IPS-18a (cell line): ENCODE measurements at regions not wholly inside any gene's neighbourhood (a gene's known extent, or its start where the extent isn't known, plus 50 kb on each side); places are given as distances from the start of the nearest gene placed in this dataset.

Experiments used
- H3K27ac ChIP-seq: one replicate; pipeline ENCODE4 v1.5.1; 2013; ENCODE audit warnings: low read length
- H3K27me3 ChIP-seq: one replicate; pipeline ENCODE4 v1.6.1; 2013; ENCODE audit warnings: mild to moderate bottlenecking, low read length; ENCODE audit not compliant: control insufficient read depth, insufficient read depth
- H3K36me3 ChIP-seq: one replicate; pipeline ENCODE4 v1.6.1; 2013; ENCODE audit warnings: low read depth, low read length; ENCODE audit not compliant: control insufficient read depth
- H3K4me1 ChIP-seq: one replicate; pipeline ENCODE4 v1.6.1; 2013; ENCODE audit warnings: low read depth, low read length; ENCODE audit not compliant: control insufficient read depth
- H3K4me3 ChIP-seq: one replicate; pipeline ENCODE4 v1.5.1; 2013; ENCODE audit warnings: low read length
- H3K9ac ChIP-seq: one replicate; pipeline ENCODE4 v1.6.1; 2013; ENCODE audit warnings: mild to moderate bottlenecking, low read length, moderate library complexity
- H3K9me3 ChIP-seq: one replicate; pipeline ENCODE4 v1.6.1; 2013; ENCODE audit warnings: low read depth, low read length; ENCODE audit not compliant: control insufficient read depth

GRCh38 chr9:95808011-95808410, 67.5 kb upstream of the ERCC6L2 start:
- H3K27me3 ChIP-seq, result no peaks in the 10 kb centered on the region
- H3K27ac ChIP-seq, result no peak overlapping the region
- H3K36me3 ChIP-seq, result no peaks in the 10 kb centered on the region
- H3K9me3 ChIP-seq, result no peaks in the 10 kb centered on the region
- no peak overlapping the region for H3K9ac ChIP-seq
- no peak overlapping the region for H3K4me3 ChIP-seq
- H3K4me1 ChIP-seq, result peaks cover 9% of the 10 kb centered on the region

GRCh38 chr9:95807326-95807947, 68.1 kb upstream of the ERCC6L2 start:
- no peak overlapping the region for H3K27ac ChIP-seq

GRCh38 chr9:95803197-95803596, 72.3 kb upstream of the ERCC6L2 start:
- H3K4me3 ChIP-seq, result no peak overlapping the region
- H3K27me3 ChIP-seq, result no peaks in the 10 kb centered on the region
- H3K27ac ChIP-seq, result no peak overlapping the region
- H3K36me3 ChIP-seq, result no peaks in the 10 kb centered on the region
- no peak overlapping the region for H3K9ac ChIP-seq
- no peaks in the 10 kb centered on the region for H3K9me3 ChIP-seq
- peaks cover 9% of the 10 kb centered on the region for H3K4me1 ChIP-seq

More at GRCh38 chr9:95807326-95807947, 68.1 kb upstream of the ERCC6L2 start:
- H3K9ac ChIP-seq, result no peak overlapping the region
- H3K36me3 ChIP-seq, result no peaks in the 10 kb centered on the region
- H3K27me3 ChIP-seq, result no peaks in the 10 kb centered on the region
- no peak overlapping the region for H3K4me3 ChIP-seq
- H3K9me3 ChIP-seq, result no peaks in the 10 kb centered on the region
- H3K4me1 ChIP-seq, result peaks cover 9% of the 10 kb centered on the region

- Histone ChIP-seq H3K9ac (no peak overlapping the region), H3K36me3 (no peaks in the 10 kb centered on the region), H3K4me1 (peaks cover 8% of the 10 kb centered on the region), H3K9me3 (no peaks in the 10 kb centered on the region), H3K27ac (no peak overlapping the region), H3K27me3 (no peaks in the 10 kb centered on the region), H3K4me3 (no peak overlapping the region)
Observed at GRCh38 chr9:95801797-95802196, 73.7 kb upstream of the ERCC6L2 start.

GRCh38 chr9:95796029-95796428, 79.5 kb upstream of the ERCC6L2 start:
- no peaks in the 10 kb centered on the region for H3K36me3 ChIP-seq
- H3K4me3 ChIP-seq, result no peak overlapping the region
- H3K9ac ChIP-seq, result no peak overlapping the region
- no peak overlapping the region for H3K27ac ChIP-seq
- H3K4me1 ChIP-seq, result no peaks in the 10 kb centered on the region
- no peaks in the 10 kb centered on the region for H3K9me3 ChIP-seq
- H3K27me3 ChIP-seq, result no peaks in the 10 kb centered on the region

GRCh38 chr9:95793924-95794828, 81.3 kb upstream of the ERCC6L2 start:
- no peaks in the 10 kb centered on the region for H3K9me3 ChIP-seq

GRCh38 chr9:95791695-95792094, 83.8 kb upstream of the ERCC6L2 start:
- Histone ChIP-seq H3K9ac (no peak overlapping the region), H3K36me3 (no peaks in the 10 kb centered on the region), H3K4me1 (peaks cover 4% of the 10 kb centered on the region), H3K27me3 (no peaks in the 10 kb centered on the region), H3K4me3 (no peak overlapping the region), H3K9me3 (no peaks in the 10 kb centered on the region), H3K27ac (no peak overlapping the region)

More at GRCh38 chr9:95793924-95794828, 81.3 kb upstream of the ERCC6L2 start:
- H3K4me3 ChIP-seq, result no peak overlapping the region
- no peak overlapping the region for H3K9ac ChIP-seq
- H3K27ac ChIP-seq, result no peak overlapping the region
- H3K36me3 ChIP-seq, result no peaks in the 10 kb centered on the region
- no peaks in the 10 kb centered on the region for H3K27me3 ChIP-seq
- no peaks in the 10 kb centered on the region for H3K4me1 ChIP-seq

GRCh38 chr9:95791286-95791685, 84.2 kb upstream of the ERCC6L2 start:
- H3K9ac ChIP-seq, result no peak overlapping the region
- no peak overlapping the region for H3K27ac ChIP-seq
- no peaks in the 10 kb centered on the region for H3K9me3 ChIP-seq
- H3K36me3 ChIP-seq, result no peaks in the 10 kb centered on the region
- no peaks in the 10 kb centered on the region for H3K27me3 ChIP-seq
- peaks cover 4% of the 10 kb centered on the region for H3K4me1 ChIP-seq
- H3K4me3 ChIP-seq, result no peak overlapping the region

GRCh38 chr9:95788521-95788991, 86.9 kb upstream of the ERCC6L2 start:
- no peaks in the 10 kb centered on the region for H3K27me3 ChIP-seq
- no peak overlapping the region for H3K4me3 ChIP-seq
- H3K27ac ChIP-seq, result no peak overlapping the region
- no peaks in the 10 kb centered on the region for H3K36me3 ChIP-seq
- H3K9me3 ChIP-seq, result no peaks in the 10 kb centered on the region
- H3K9ac ChIP-seq, result no peak overlapping the region
- peaks cover 4% of the 10 kb centered on the region for H3K4me1 ChIP-seq

- Histone ChIP-seq H3K4me3 (no peak overlapping the region), H3K9ac (no peak overlapping the region), H3K27ac (no peak overlapping the region), H3K4me1 (peaks cover 4% of the 10 kb centered on the region), H3K36me3 (no peaks in the 10 kb centered on the region), H3K27me3 (no peaks in the 10 kb centered on the region), H3K9me3 (no peaks in the 10 kb centered on the region)
Observed at GRCh38 chr9:95788021-95788420, 87.5 kb upstream of the ERCC6L2 start.

GRCh38 chr9:95785209-95785608, 90.3 kb upstream of the ERCC6L2 start:
- no peaks in the 10 kb centered on the region for H3K36me3 ChIP-seq
- no peak overlapping the region for H3K27ac ChIP-seq

More at GRCh38 chr9:95785209-95785608, 90.3 kb upstream of the ERCC6L2 start:
- Histone ChIP-seq H3K4me1 (peaks cover 4% of the 10 kb centered on the region), H3K4me3 (no peak overlapping the region), H3K9me3 (no peaks in the 10 kb centered on the region), H3K9ac (no peak overlapping the region), H3K27me3 (no peaks in the 10 kb centered on the region)
